ENCODE measurements at regions not wholly inside any gene's neighbourhood (a gene's known extent, or its start where the extent isn't known, plus 50 kb on each side); places are given as distances from the start of the nearest gene placed in this dataset.

DNA sequence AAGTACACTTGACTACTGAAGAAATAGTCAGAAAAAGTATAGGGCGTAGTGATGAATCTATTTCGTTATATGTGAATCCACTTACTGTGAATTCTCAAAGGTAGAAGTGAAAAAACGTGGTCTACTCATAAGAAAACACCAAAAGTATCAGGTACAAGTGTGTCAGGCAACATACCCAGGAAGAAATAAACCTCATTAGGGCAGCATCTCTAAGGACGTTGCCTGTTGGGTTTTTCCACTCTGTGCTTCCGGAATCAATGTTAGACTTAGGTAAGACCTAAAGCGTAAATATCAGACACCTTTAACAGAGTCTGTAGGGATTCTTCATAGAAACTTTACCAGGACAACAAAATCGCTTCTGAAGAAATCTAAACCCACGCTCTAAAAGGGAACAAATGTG, 607.2 kb upstream of the EPHA7 start:
- WGBS (ENCODE audit: missing lambda C conversion rate) = 27% methylated on average over 8 of the region's 8 CpGs

DNA sequence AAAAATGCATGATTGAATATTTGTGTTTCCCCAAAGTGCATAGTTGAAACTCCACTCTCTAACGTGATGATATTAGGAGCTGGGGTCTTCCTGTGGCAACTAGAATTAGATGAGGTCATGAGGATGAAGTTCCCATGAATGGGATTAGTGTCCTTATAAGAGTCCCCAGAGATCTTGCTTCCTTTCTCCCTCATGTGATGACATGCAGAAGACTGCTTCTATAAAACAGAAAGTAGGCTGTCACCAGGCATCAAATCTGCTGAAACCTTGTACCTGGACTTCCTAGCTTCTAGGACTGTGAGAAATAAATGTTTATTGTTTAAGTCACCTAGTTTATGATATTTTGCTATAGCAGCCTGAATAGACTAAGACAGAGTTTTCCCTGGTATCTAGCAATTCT, 586.5 kb upstream of the EPHA7 start:
- no peak overlapping the region for H3K27ac ChIP-seq
- 0% methylated on average over 1 of the region's 1 CpG for WGBS (ENCODE audit: missing lambda C conversion rate)
- H3K4me3 ChIP-seq = no peak overlapping the region
- no peaks in the 10 kb centered on the region for H3K4me1 ChIP-seq
- H3K9me3 ChIP-seq = no peaks in the 10 kb centered on the region
- H3K4me2 ChIP-seq = no peak overlapping the region
- TF ChIP-seq PHF8 (IDR thresholded peaks at IDR 0.05; ENCODE audit: borderline replicate concordance, low read depth) (no peak), CBX2 (IDR thresholded peaks at IDR 0.05; ENCODE audit: borderline replicate concordance, low read depth) (no peak), POLR2AphosphoS2 (conservative IDR thresholded peaks at IDR 0.05; ENCODE audit: low read length) (no peak), MAFK (IDR thresholded peaks at IDR 0.05; ENCODE audit: partially characterized antibody) (no peak), FOSL2 (IDR thresholded peaks at IDR 0.05) (no peak), FOSL2 (CRISPR knock-in tag; IDR thresholded peaks at IDR 0.05) (no peak), RARB (CRISPR knock-in tag; IDR thresholded peaks at IDR 0.05) (no peak), FOSB (CRISPR knock-in tag; IDR thresholded peaks at IDR 0.05) (no peak)
- TF ChIP-seq, protein P1, sequence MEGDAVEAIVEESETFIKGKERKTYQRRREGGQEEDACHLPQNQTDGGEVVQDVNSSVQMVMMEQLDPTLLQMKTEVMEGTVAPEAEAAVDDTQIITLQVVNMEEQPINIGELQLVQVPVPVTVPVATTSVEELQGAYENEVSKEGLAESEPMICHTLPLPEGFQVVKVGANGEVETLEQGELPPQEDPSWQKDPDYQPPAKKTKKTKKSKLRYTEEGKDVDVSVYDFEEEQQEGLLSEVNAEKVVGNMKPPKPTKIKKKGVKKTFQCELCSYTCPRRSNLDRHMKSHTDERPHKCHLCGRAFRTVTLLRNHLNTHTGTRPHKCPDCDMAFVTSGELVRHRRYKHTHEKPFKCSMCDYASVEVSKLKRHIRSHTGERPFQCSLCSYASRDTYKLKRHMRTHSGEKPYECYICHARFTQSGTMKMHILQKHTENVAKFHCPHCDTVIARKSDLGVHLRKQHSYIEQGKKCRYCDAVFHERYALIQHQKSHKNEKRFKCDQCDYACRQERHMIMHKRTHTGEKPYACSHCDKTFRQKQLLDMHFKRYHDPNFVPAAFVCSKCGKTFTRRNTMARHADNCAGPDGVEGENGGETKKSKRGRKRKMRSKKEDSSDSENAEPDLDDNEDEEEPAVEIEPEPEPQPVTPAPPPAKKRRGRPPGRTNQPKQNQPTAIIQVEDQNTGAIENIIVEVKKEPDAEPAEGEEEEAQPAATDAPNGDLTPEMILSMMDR (IDR thresholded peaks at IDR 0.05) = no peak
- ChIA-PET POLR2A (no interaction called here), CTCF (no interaction called here)
- ATAC-seq (no peak), DNase-seq (ENCODE audit: low read depth in 1 of 2, low spot score in 1 of 2) (no peak), FAIRE-seq (no peak)

More for the DNA sequence above, 607.2 kb upstream of the EPHA7 start:
- Histone ChIP-seq H3K4me3 (no peak overlapping the region), H3K9me3 (no peaks in the 10 kb centered on the region), H3K4me1 (no peaks in the 10 kb centered on the region), H3K4me2 (no peak overlapping the region), H3K27ac (no peak overlapping the region)
- ATAC-seq (no peak), DNase-seq (ENCODE audit: low read depth in 1 of 2, low spot score in 1 of 2) (no peak), FAIRE-seq (no peak)
- no peak for TF ChIP-seq HEYL (CRISPR knock-in tag; IDR thresholded peaks at IDR 0.05)
- TF ChIP-seq POLR2AphosphoS2 (conservative IDR thresholded peaks at IDR 0.05; ENCODE audit: low read length) = no peak
- no peak for TF ChIP-seq RCOR1 (IDR thresholded peaks at IDR 0.05; ENCODE audit: low read depth, low read length)
- no peak for TF ChIP-seq FOXS1 (CRISPR knock-in tag; IDR thresholded peaks at IDR 0.05)
- TF ChIP-seq MAZ (IDR thresholded peaks at IDR 0.05; ENCODE audit: borderline replicate concordance, low read depth, low read length) = no peak
- no peak for TF ChIP-seq NFE2L2 (conservative IDR thresholded peaks at IDR 0.05; ENCODE audit: low read length)
- TF ChIP-seq HOXB13 (CRISPR knock-in tag; IDR thresholded peaks at IDR 0.05; ENCODE audit: low read depth) = no peak
- TF ChIP-seq, protein P2, sequence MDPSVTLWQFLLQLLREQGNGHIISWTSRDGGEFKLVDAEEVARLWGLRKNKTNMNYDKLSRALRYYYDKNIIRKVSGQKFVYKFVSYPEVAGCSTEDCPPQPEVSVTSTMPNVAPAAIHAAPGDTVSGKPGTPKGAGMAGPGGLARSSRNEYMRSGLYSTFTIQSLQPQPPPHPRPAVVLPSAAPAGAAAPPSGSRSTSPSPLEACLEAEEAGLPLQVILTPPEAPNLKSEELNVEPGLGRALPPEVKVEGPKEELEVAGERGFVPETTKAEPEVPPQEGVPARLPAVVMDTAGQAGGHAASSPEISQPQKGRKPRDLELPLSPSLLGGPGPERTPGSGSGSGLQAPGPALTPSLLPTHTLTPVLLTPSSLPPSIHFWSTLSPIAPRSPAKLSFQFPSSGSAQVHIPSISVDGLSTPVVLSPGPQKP (IDR thresholded peaks at IDR 0.05; ENCODE audit: low read depth, low read length) = no peak
- ChIA-PET POLR2A (no interaction called here), CTCF (no interaction called here)

DNA sequence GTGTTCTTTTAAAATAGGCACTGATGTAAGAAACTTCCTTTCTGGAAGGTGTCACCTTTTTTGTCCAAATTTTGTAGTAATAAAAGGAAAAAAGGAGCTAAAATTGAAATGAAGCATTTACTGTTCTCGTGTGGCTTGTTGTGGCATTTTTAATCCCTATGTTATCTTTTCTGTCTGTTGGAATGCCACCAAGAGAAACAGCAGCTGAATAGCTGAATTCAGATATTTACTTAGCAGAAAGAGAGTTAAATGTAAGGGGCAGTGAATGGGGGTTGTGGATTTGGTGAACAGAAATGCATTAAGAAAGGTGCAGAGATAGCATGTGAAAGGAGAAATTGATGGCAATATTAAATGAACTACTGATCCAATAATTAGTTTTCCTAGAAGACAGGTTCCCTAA, 573.6 kb upstream of the EPHA7 start:
- H3K4me1 ChIP-seq = no peaks in the 10 kb centered on the region
- H3K9me3 ChIP-seq = no peaks in the 10 kb centered on the region
- no peak for DNase-seq (ENCODE audit: low read depth in 1 of 2, low spot score in 1 of 2)
- FAIRE-seq = no peak
- WGBS (ENCODE audit: missing lambda C conversion rate) = 4% methylated on average over 1 of the region's 1 CpG
- no peak for TF ChIP-seq RNF2 (IDR thresholded peaks at IDR 0.05; ENCODE audit: borderline replicate concordance, low read depth)
- TF ChIP-seq, protein P3, sequence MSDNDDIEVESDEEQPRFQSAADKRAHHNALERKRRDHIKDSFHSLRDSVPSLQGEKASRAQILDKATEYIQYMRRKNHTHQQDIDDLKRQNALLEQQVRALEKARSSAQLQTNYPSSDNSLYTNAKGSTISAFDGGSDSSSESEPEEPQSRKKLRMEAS (IDR thresholded peaks at IDR 0.05) = no peak
- TF ChIP-seq TFCP2L1 (CRISPR knock-in tag; IDR thresholded peaks at IDR 0.05) = no peak
- TF ChIP-seq MAFK (IDR thresholded peaks at IDR 0.05; ENCODE audit: partially characterized antibody) = no peak
- TF ChIP-seq PHF8 (IDR thresholded peaks at IDR 0.05; ENCODE audit: borderline replicate concordance, low read depth) = no peak
- TF ChIP-seq FOSL2 (IDR thresholded peaks at IDR 0.05) = no peak
- TF ChIP-seq FOSL2 (CRISPR knock-in tag; IDR thresholded peaks at IDR 0.05) = no peak
- TF ChIP-seq, protein P4, sequence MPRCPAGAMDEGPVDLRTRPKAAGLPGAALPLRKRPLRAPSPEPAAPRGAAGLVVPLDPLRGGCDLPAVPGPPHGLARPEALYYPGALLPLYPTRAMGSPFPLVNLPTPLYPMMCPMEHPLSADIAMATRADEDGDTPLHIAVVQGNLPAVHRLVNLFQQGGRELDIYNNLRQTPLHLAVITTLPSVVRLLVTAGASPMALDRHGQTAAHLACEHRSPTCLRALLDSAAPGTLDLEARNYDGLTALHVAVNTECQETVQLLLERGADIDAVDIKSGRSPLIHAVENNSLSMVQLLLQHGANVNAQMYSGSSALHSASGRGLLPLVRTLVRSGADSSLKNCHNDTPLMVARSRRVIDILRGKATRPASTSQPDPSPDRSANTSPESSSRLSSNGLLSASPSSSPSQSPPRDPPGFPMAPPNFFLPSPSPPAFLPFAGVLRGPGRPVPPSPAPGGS (IDR thresholded peaks at IDR 0.05) = no peak
- TF ChIP-seq RFX5 (IDR thresholded peaks at IDR 0.05) = no peak
- TF ChIP-seq, protein P5, sequence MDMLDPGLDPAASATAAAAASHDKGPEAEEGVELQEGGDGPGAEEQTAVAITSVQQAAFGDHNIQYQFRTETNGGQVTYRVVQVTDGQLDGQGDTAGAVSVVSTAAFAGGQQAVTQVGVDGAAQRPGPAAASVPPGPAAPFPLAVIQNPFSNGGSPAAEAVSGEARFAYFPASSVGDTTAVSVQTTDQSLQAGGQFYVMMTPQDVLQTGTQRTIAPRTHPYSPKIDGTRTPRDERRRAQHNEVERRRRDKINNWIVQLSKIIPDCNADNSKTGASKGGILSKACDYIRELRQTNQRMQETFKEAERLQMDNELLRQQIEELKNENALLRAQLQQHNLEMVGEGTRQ (IDR thresholded peaks at IDR 0.05) = no peak
- no peak for TF ChIP-seq KDM1A (IDR thresholded peaks at IDR 0.05; ENCODE audit: low read depth)
- no peak for TF ChIP-seq GATA3 (IDR thresholded peaks at IDR 0.05; ENCODE audit: borderline replicate concordance)
- no peak for TF ChIP-seq ZFP36 (IDR thresholded peaks at IDR 0.05; ENCODE audit: borderline replicate concordance, partially characterized antibody)
- TF ChIP-seq EHMT2 (IDR thresholded peaks at IDR 0.05; ENCODE audit: low read depth) = no peak
- ATAC-seq = no peak
- H3K4me3 ChIP-seq = no peak overlapping the region
- H3K27ac ChIP-seq = no peak overlapping the region
- POLR2A ChIA-PET = no interaction called here
- no peak overlapping the region for H3K4me2 ChIP-seq
- CTCF ChIA-PET = no interaction called here

Measured in A549 (cell line).